Pancreas (tissue), 10 donors: ENCODE measurements at regions not wholly inside any gene's neighbourhood (a gene's known extent, or its start where the extent isn't known, plus 50 kb on each side); places are given as distances from the start of the nearest gene placed in this dataset.

Experiments used
- ATAC-seq, 4 donors: fragments of 200-7000 bp; cut with Tn5 transposase; one replicate each; pipeline versions ENCODE4 v1.8.0 to v1.9.1; 2020; ENCODE audit warnings: mild to moderate bottlenecking in 4 of 4, moderate library complexity in 4 of 4
- DNase-seq, 6 donors: peaks; one replicate each; pipeline ENCODE4 v3.0.0-alpha.2; 2020
- FAIRE-seq: peaks from 2 replicates; lab custom pipeline; 2012; peaks lifted over from hg19 to GRCh38; lab: Jason Lieb, UNC
- H3K27ac ChIP-seq, 4 donors: fragments of 200-600 bp; sonication (generic); 1 replicate in 3 of 4; 2 replicates in 1 of 4; pipeline versions ENCODE4 v1.5.0 to v1.8.0; 2020
- H3K27me3 ChIP-seq, 4 donors: fragments of 200-600 bp; one replicate each; pipeline ENCODE4 v1.8.0; 2021
- H3K36me3 ChIP-seq, 3 donors: fragments of 200-600 bp; sonication (generic) in 1 of 3; one replicate each; pipeline versions ENCODE4 v1.5.0 to v1.8.0; 2020 to 2021
- H3K4me1 ChIP-seq, 3 donors: fragments of 200-600 bp; one replicate each; pipeline ENCODE4 v1.8.0; 2021
- H3K4me3 ChIP-seq, 4 donors: fragments of 200-600 bp; sonication (generic) in 2 of 4; one replicate each; pipeline versions ENCODE4 v1.5.0 to v1.8.0; 2020 to 2021
- H3K9me3 ChIP-seq, 4 donors: fragments of 200-600 bp; one replicate each; pipeline ENCODE4 v1.8.0; 2021
- WGBS, 2 donors: extraction: QIAGEN DNeasy Blood & Tissue Kit; methylation state at CpG; one replicate each; pipeline ENCODE4 v1.1.7; 2013; 5-methylcytosine and 5-hydroxymethylcytosine counted together
- intact Hi-C, 3 donors: fragments of 100-400 bp; cut with DNase I; formaldehyde crosslinking; loops; one replicate each; pipeline versions ENCODE4 v1.11.1 to v1.14.2; 2022
- TF ChIP-seq, protein P1 (sequence below), 4 donors: fragments of 200-600 bp; sonication (generic) in 3 of 4; IDR thresholded peaks; one replicate each; pipeline versions ENCODE4 v1.5.0 to v1.8.0; 2021; ENCODE audit warnings: antibody characterized with exemption in 4 of 4
- donor health status: healthy with polysubstance abuse.
- donor health status: DM: no; HTN: no; CAD: no; lungs with moderate emphysema.
- donor health status: DM: no; HTN: no; CAD: no.
- donor health status: control.
- donor health status: control.
- donor health status: Bipolar disorder and iron deficiency.
- donor health status: DM: yes; HTN: yes; CAD: no.
- donor health status: DM: no; HTN: no; CAD: no.
- donor health status: DM: no; HTN: no; CAD: no.
- donor health status: DM: yes; HTN: yes; CAD: no.

DNA sequence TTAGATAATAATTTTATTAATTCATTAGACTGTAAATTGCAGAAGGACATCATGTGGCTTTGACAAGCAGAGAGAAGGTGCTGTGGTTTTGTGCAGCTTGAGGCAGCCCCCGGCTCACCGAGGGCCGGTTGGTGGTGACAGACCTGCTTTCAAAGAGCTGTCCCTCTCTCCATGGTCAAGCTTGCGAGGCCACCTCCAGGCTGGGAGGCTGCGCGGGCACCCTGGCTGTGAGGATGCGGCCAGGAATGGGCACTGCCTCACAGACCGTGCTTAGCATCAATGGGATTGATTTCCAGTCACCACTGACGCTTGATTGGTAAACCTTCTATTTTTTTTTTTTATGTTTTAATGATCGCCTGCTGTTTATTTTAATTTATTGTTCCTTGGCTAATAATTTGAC, 690.9 kb downstream of the GALR1 start:
- DNase-seq (no peak), FAIRE-seq (no peak), ATAC-seq (no peak)
- intact Hi-C loops = loop anchor here in 1 of 3 donors (10.0 kb wide), 1 partner anchor 64 kb away; no protein-coding TSS in a partner anchor
- TF ChIP-seq, protein P1, sequence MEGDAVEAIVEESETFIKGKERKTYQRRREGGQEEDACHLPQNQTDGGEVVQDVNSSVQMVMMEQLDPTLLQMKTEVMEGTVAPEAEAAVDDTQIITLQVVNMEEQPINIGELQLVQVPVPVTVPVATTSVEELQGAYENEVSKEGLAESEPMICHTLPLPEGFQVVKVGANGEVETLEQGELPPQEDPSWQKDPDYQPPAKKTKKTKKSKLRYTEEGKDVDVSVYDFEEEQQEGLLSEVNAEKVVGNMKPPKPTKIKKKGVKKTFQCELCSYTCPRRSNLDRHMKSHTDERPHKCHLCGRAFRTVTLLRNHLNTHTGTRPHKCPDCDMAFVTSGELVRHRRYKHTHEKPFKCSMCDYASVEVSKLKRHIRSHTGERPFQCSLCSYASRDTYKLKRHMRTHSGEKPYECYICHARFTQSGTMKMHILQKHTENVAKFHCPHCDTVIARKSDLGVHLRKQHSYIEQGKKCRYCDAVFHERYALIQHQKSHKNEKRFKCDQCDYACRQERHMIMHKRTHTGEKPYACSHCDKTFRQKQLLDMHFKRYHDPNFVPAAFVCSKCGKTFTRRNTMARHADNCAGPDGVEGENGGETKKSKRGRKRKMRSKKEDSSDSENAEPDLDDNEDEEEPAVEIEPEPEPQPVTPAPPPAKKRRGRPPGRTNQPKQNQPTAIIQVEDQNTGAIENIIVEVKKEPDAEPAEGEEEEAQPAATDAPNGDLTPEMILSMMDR (IDR thresholded peaks at IDR 0.05) = no peak
- no peak overlapping the region for H3K27ac ChIP-seq
- no peaks in the 10 kb centered on the region for H3K9me3 ChIP-seq
- no peaks in the 10 kb centered on the region for H3K4me1 ChIP-seq
- no peaks in the 10 kb centered on the region for H3K36me3 ChIP-seq
- WGBS, 2 donors = 37 to 52% methylated on average over 10 of the region's 10 CpGs
- H3K27me3 ChIP-seq = peaks cover 0 to 14% (median 0%) of the 10 kb centered on the region in 4 donors
- H3K4me3 ChIP-seq = no peak overlapping the region

DNA sequence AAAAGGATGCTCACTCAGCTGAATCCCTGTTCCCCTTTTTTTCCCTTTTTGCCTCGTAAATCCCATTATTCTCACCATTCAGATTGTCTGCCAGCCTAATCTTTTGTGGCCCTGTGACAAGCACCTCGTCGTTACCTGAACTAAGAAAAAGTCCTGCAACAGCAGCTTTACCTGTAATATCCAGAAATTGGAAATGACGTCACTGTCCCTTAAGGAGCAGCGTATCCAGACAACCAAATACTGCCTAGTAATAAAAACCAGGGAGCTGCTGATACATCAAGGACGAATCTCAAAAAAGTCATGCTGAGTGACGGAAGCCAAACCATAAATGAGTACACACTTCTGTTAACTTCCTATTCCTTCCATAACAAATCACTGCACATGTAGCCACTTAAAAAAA, 694.9 kb downstream of the GALR1 start:
- Histone ChIP-seq H3K9me3 (no peaks in the 10 kb centered on the region), H3K4me3 (no peak overlapping the region), H3K36me3 (no peaks in the 10 kb centered on the region), H3K4me1 (no peaks in the 10 kb centered on the region), H3K27me3 (peaks cover 0 to 17% (median 0%) of the 10 kb centered on the region in 4 donors), H3K27ac (no peak overlapping the region)
- FAIRE-seq = no peak
- no peak for ATAC-seq
- intact Hi-C loops = loop anchor here in 1 of 3 donors (10.0 kb wide), 1 partner anchor 60 kb away; no protein-coding TSS in a partner anchor
- DNase-seq = no peak
- TF ChIP-seq, protein P1 (IDR thresholded peaks at IDR 0.05) = no peak
- 54 to 74% methylated on average over 7 of the region's 7 CpGs for WGBS, 2 donors

DNA sequence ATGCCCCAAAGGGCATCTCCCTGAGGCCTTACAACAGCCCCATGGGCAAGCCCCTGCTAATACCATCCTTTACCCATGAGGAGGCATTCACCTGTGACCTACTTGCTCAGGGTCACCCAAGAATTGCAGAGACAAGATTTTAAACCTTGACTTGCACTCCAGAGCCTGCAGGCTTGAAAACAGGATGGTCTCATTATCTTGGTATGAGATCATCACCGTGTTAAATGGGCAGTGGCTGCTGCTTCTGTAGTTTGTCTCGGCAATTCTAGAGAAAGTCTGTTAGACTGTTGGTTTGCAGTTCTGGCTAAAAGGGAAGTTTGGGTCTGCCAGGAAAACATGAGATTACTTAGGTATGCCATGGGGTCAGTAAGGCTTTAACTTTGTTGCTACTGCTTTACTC, 698.9 kb downstream of the GALR1 start:
- intact Hi-C loops = loop anchor here in 1 of 3 donors (10.0 kb wide), 1 partner anchor 56 kb away; no protein-coding TSS in a partner anchor
- no peaks in the 10 kb centered on the region for H3K4me1 ChIP-seq
- TF ChIP-seq, protein P1 (IDR thresholded peaks at IDR 0.05) = no peak
- FAIRE-seq (no peak), DNase-seq (no peak), ATAC-seq (no peak)
- no peak overlapping the region for H3K27ac ChIP-seq
- WGBS, 2 donors = 43 to 48% methylated on average over 2 of the region's 2 CpGs
- H3K36me3 ChIP-seq = no peaks in the 10 kb centered on the region
- H3K4me3 ChIP-seq = no peak overlapping the region
- no peaks in the 10 kb centered on the region for H3K9me3 ChIP-seq
- H3K27me3 ChIP-seq = peaks cover 0 to 9% (median 0%) of the 10 kb centered on the region in 4 donors

DNA sequence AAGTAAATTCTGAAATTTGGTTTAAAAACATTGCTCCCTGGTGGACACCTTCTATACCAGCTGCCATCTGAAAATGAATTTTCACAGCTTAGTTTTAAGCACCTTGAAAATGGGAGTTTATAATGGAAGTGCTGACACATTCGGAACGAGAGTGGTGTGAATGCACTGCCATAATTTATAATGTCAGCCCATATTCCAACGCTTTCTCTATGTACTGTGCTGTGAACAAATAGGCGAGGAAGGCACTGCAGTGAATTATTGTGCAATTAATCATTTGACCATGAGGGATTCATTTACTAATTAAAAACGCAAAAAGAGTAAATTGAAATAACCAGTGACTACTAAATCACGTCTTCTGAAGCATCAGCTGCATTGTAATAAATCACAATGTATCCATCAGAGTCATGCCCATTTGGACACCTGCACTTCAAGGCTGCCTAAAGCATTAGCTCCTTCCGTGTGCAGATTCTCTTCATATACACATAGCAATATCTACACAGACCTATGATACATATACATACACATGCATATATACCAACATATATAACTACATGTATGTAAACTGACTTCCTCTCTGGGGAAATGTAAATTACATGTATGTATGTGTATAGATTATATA, 699.8 kb downstream of the GALR1 start:
- Histone ChIP-seq H3K36me3 (no peaks in the 10 kb centered on the region), H3K27ac (no peak overlapping the region), H3K27me3 (peaks cover 0 to 6% (median 0%) of the 10 kb centered on the region in 4 donors), H3K9me3 (no peaks in the 10 kb centered on the region), H3K4me3 (no peak overlapping the region), H3K4me1 (no peaks in the 10 kb centered on the region)
- TF ChIP-seq, protein P1 (IDR thresholded peaks at IDR 0.05) = no peak
- DNase-seq (no peak), ATAC-seq (no peak), FAIRE-seq (no peak)
- intact Hi-C loops = loop anchor here in 1 of 3 donors (10.0 kb wide), 1 partner anchor 55 kb away; no protein-coding TSS in a partner anchor
- WGBS, 2 donors = 40 to 50% methylated on average over 7 of the region's 7 CpGs

DNA sequence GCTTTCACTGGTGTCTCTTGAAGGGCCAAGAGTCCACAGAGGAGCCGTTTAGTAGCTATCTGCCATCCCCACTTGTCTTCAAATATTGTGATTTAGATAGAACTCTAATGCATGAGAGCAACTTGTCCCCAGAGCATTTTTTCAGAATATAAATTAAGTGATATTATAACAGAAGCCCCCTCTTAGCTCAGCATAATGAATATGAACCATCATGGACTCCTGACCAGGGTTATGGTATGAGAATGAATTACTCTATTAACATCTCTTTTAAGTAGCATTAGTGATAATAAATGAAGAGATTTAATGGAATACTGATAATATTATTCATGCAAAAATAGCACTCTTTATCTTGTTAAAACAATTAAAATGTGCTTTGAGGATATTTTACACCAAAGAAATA, 709.6 kb downstream of the GALR1 start:
- H3K27ac ChIP-seq = no peak overlapping the region
- TF ChIP-seq, protein P1 (IDR thresholded peaks at IDR 0.05) = no peak
- intact Hi-C loops = no loop called here

More for the DNA sequence above, 709.6 kb downstream of the GALR1 start:
- 33 to 50% methylated on average over 1 of the region's 1 CpG for WGBS, 2 donors
- DNase-seq (no peak), ATAC-seq (no peak), FAIRE-seq (no peak)
- Histone ChIP-seq H3K9me3 (no peaks in the 10 kb centered on the region), H3K27me3 (peaks cover 0 to 10% (median 0%) of the 10 kb centered on the region in 4 donors), H3K4me1 (no peaks in the 10 kb centered on the region), H3K4me3 (no peak overlapping the region), H3K36me3 (no peaks in the 10 kb centered on the region)
